ENCODE measurements at regions not wholly inside any gene's neighbourhood (a gene's known extent, or its start where the extent isn't known, plus 50 kb on each side); places are given as distances from the start of the nearest gene placed in this dataset.

- TF ChIP-seq EZH2phosphoT487 (IDR thresholded peaks at IDR 0.05; ENCODE audit: low read depth) (no peak), CTCF (IDR thresholded peaks at IDR 0.05; ENCODE audit: low read depth, low read length) (no peak)
Measured at GRCh38 chr2:59295524-59296162, 1054.5 kb upstream of the FANCL start.

Data from OCI-LY3 (cell line).